KBM-7 (cell line): ENCODE measurements at regions not wholly inside any gene's neighbourhood (a gene's known extent, or its start where the extent isn't known, plus 50 kb on each side); places are given as distances from the start of the nearest gene placed in this dataset.
"Not testable (repeated sequence)": the region's sequence is repeated elsewhere in the genome, so short reads cannot be mapped to it uniquely, and the experiment has no call there.

Experiments used
- DNase-seq: peaks from one replicate; pipeline ENCODE4 v3.0.0-alpha.2; 2015
- in situ Hi-C: fragments of 300-500 bp; cut with MboI; formaldehyde crosslinking; loops from 2 replicates; pipeline ENCODE4 v1.14.3; 2020; ENCODE audit warnings: low sequenced_read_pairs, low pct_unique_long_range_greater_than_20kb, mixed read lengths

GRCh38 chr4:179163147-179163546 lies 1720.9 kb upstream of the AGA start:
- DNase-seq = no peak
- in situ Hi-C loops = no loop called here

- in situ Hi-C loops = no loop called here
- no peak for DNase-seq
Measured at GRCh38 chr4:179164267-179164999, 1722.2 kb upstream of the AGA start.

GRCh38 chr4:179165000-179165738 lies 1722.9 kb upstream of the AGA start:
- DNase-seq = no peak
- in situ Hi-C loops = no loop called here

GRCh38 chr4:179165862-179166261 lies 1723.6 kb upstream of the AGA start:
- in situ Hi-C loops = no loop called here
- DNase-seq = no peak

- in situ Hi-C loops, DNase-seq: not testable (repeated sequence)
Measured at GRCh38 chr4:179170308-179170707, 1728.1 kb upstream of the AGA start.

- in situ Hi-C loops = no loop called here
- no peak for DNase-seq
Measured at GRCh38 chr4:179182741-179183140, 1740.5 kb upstream of the AGA start.

GRCh38 chr4:179195887-179196286 lies 1753.7 kb upstream of the AGA start:
- in situ Hi-C loops = no loop called here
- DNase-seq = no peak

- DNase-seq = no peak
Measured at GRCh38 chr4:179196511-179196910, 1754.3 kb upstream of the AGA start.

GRCh38 chr4:179200681-179201080 lies 1758.4 kb upstream of the AGA start:
- in situ Hi-C loops = no loop called here
- DNase-seq = no peak

More at GRCh38 chr4:179196511-179196910, 1754.3 kb upstream of the AGA start:
- in situ Hi-C loops = no loop called here

DNA sequence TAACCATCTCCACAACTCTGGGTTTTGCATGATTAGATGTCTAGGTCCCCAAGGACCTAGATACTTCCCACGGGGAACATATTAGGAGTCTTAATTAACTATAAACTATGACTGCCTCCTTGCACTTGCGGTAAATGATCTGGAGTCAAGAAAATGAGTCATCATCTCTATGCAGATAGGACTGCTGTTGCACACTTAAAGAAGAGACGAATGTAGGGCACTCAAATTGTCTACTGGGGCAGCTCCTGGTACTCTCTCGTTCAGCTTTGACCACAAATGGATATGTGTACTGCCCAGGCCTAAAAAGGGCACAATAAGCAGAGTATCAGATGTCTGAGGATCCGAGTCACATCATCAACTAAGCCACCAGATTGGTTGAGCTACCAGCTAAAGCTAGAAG lies 1783.4 kb upstream of the AGA start:
- in situ Hi-C loops = no loop called here

GRCh38 chr4:179248821-179249220 lies 1806.6 kb upstream of the AGA start:
- DNase-seq = no peak
- in situ Hi-C loops = no loop called here

More for the DNA sequence above, 1783.4 kb upstream of the AGA start:
- DNase-seq = no peak

- in situ Hi-C loops = no loop called here
Measured at GRCh38 chr4:179268791-179269190, 1826.6 kb upstream of the AGA start.

DNA sequence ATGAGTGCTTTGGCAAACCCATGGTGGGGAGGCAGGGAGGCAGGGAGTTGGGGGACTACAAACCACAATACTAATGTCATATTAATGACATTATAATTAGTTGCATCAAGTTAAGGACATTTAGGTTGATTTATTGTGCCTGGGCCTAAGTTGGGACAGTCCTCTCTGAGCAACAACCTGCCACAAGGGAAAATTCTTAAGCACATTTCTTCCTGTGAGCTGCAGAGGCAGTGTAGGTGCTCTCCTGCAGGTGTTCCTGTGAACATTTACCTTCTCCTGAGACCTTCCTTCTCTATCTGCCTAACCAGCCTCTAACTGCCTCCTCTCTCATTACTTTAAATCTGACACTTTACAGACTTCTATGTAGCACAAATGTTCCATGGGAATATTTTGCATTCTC lies 1830.0 kb upstream of the AGA start:
- DNase-seq = no peak
- in situ Hi-C loops = no loop called here

More at GRCh38 chr4:179268791-179269190, 1826.6 kb upstream of the AGA start:
- DNase-seq = no peak

GRCh38 chr4:179278647-179279046 lies 1836.4 kb upstream of the AGA start:
- no peak for DNase-seq
- in situ Hi-C loops = no loop called here

DNA sequence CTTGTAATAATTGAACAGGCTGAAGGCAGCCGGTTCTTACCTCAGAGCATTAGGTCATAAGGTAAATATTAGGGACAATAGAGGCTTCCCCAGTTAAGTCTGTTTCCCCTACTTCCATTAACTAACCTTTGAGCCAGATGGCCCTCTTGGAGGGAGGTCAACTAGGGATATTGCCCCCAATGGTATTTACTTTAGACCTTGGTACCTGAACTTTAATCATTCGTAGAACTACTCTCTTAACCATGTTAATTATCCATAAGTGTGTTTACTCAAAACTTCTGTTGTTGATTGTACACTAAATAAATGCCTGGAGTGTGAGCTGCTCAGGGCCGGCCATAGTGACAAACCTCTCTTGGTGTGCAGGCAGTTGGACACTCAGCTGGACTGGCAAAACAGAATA lies 1843.5 kb upstream of the AGA start:
- in situ Hi-C loops = no loop called here
- DNase-seq = no peak

- in situ Hi-C loops = no loop called here
- DNase-seq = no peak
Measured at GRCh38 chr4:179291657-179292056, 1849.4 kb upstream of the AGA start.

DNA sequence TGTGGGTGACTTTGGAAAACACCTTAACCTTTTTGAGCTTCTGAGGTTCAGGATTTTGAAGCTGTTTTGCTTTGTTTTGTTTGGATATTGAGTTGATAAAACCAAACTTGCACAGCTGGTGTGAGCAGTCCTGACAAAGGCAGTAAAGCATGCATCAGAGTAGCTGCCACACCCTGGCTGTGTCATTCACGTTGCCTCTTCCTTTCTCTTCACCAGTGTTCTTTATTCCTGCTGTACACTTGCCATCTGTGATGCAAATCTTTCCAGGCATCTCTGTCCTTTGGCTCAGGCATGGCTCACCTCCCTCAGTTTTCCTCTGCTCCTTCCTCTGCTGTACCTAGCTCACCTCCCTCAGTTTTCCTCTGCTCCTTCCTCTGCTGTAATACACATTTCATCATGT lies 1850.2 kb upstream of the AGA start:
- in situ Hi-C loops = no loop called here
- no peak for DNase-seq

DNA sequence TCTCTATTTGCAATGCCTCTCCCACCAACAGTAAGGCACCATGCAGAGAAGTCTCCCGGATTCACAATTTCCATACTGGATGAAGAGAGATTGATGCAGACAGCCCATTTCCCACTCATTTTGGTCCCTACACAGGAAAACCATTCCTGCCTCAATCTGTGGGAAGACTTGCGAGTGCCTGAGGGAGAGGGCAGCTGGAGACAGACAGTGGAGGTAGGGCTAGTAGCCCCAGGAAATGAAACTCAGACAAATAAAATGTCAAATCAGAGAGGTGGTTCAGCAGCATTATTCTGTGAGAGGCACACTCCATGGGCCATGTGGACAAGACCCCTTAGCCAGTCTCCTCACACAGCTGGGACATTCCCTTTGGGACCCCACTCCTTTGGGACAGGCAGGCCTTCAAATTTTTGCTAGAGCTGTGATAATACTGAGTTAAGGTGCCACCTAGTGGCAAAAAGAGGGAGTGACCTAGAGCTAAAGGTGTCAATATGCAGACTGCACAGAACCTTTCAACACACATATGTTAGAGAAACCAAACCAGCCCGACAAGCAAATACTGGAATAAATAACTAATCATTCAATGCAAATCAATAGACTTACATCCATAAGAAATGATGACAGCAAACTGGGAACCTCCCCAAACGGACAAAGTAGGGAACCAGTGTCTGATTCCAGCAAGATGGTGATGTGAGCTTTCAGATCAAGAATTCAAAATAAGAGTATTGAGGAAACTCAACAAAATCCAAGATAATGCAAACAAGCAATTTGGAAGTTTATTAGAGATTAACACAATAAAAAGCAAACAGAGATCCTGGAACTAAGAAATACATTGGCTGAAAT lies 1865.3 kb upstream of the AGA start:
- peak; percentile 61 for DNase-seq
- in situ Hi-C loops = no loop called here

DNA sequence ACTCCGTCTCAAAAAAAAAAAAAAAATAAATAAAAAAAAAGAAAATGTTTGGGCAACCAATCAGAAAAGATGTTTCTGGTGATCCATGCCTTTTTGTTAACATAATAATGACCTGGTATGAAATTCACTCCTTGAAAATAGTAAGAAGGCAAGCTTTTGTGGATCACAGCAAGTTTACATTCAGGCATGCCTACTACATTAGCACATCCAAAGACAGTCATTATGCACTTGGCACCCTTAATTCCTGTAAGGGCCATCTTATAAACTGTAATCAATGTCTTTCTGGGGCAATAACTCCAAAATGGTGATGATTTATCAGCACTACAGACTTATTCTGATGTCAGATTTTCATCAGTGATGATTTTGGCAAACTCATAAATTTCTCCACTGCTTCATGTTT lies 1871.6 kb upstream of the AGA start:
- in situ Hi-C loops = no loop called here
- DNase-seq = no peak

GRCh38 chr4:179325181-179325580 lies 1882.9 kb upstream of the AGA start:
- in situ Hi-C loops = no loop called here
- DNase-seq = no peak
